OCI-LY7 (cell line): ENCODE measurements at regions not wholly inside any gene's neighbourhood (a gene's known extent, or its start where the extent isn't known, plus 50 kb on each side); places are given as distances from the start of the nearest gene placed in this dataset.

Experiments
- BruUV-seq: library from RNA; stranded (reverse); fragments of 400-500 nt; replicated peaks from 2 replicates; lab custom pipeline; 2021; lab: Mats Ljungman, UMichigan
- CTCF ChIA-PET: fragments of 300-600 bp; sonication (Branson Sonifier 250); formaldehyde crosslinking; loops from one replicate; lab custom pipeline; 2022; ENCODE audit warnings: antibody characterized with exemption; ENCODE audit not compliant: unreplicated experiment; lab: Charles Lee
- POLR2A ChIA-PET: fragments of 300-600 bp; sonication (Branson Sonifier 250); formaldehyde crosslinking; loops from one replicate; lab custom pipeline; 2022; ENCODE audit warnings: antibody characterized with exemption; lab: Charles Lee
- DNase-seq: peaks from one replicate; pipeline ENCODE4 v3.0.0-alpha.2; 2015; ENCODE audit warnings: low spot score
- H2AFZ ChIP-seq: fragments of 200-600 bp; sonication (generic), shearing (Covaris generic); 2 replicates; pipeline ENCODE4 v1.6.1; 2014; ENCODE audit warnings: mild to moderate bottlenecking, antibody characterized with exemption, low read length, moderate library complexity
- H3K27ac ChIP-seq: fragments of 200-600 bp; sonication (generic); 2 replicates; pipeline ENCODE4 v1.5.1; 2014; ENCODE audit warnings: mixed run types, low read depth, mild to moderate bottlenecking, moderate library complexity, low read length, inconsistent platforms; ENCODE audit not compliant: poor library complexity, severe bottlenecking
- H3K36me3 ChIP-seq: fragments of 200-600 bp; sonication (generic); 2 replicates; pipeline ENCODE4 v1.6.1; 2014; ENCODE audit warnings: mild to moderate bottlenecking, antibody characterized with exemption, low read length, moderate library complexity, mixed read lengths; ENCODE audit not compliant: insufficient read depth
- H3K4me1 ChIP-seq: fragments of 200-600 bp; sonication (generic); 2 replicates; pipeline ENCODE4 v1.5.1; 2014; ENCODE audit warnings: mild to moderate bottlenecking, low read length; ENCODE audit not compliant: insufficient read depth, poor library complexity, severe bottlenecking
- H3K4me2 ChIP-seq: fragments of 200-600 bp; sonication (generic); 2 replicates; pipeline ENCODE4 v1.6.1; 2014; ENCODE audit warnings: mild to moderate bottlenecking, low read length
- H3K4me3 ChIP-seq: fragments of 200-600 bp; sonication (generic); 2 replicates; pipeline ENCODE4 v1.5.1; 2014; ENCODE audit warnings: mild to moderate bottlenecking, low read depth, low read length; ENCODE audit not compliant: poor library complexity, severe bottlenecking
- H3K79me2 ChIP-seq: fragments of 200-600 bp; sonication (generic); 2 replicates; pipeline ENCODE4 v1.6.1; 2016; ENCODE audit warnings: low read depth, mild to moderate bottlenecking, low read length, moderate library complexity, mixed read lengths; ENCODE audit not compliant: insufficient read depth
- H3K9me2 ChIP-seq: fragments of 200-600 bp; sonication (generic); 2 replicates; pipeline ENCODE4 v1.6.1; 2016; ENCODE audit warnings: mild to moderate bottlenecking, low read length, mixed read lengths; ENCODE audit not compliant: insufficient read depth
- H3K9me3 ChIP-seq: fragments of 200-600 bp; sonication (generic); 2 replicates; pipeline ENCODE4 v1.6.1; 2014; ENCODE audit warnings: mild to moderate bottlenecking, mixed run types, low read length, mixed read lengths
- H4K20me1 ChIP-seq: fragments of 200-600 bp; sonication (generic); 2 replicates; pipeline ENCODE4 v1.6.1; 2014; ENCODE audit warnings: mild to moderate bottlenecking, antibody characterized with exemption, low read length, moderate library complexity, mixed read lengths; ENCODE audit not compliant: insufficient read depth
- EZH2phosphoT487 ChIP-seq: fragments of 200-600 bp; sonication (generic); IDR thresholded peaks from 2 replicates; pipeline ENCODE4 v1.6.1; 2018; ENCODE audit warnings: low read depth, borderline replicate concordance, mild to moderate bottlenecking, mixed run types, antibody characterized with exemption, low read length, moderate library complexity, mixed read lengths
- intact Hi-C: fragments of 100-400 bp; cut with micrococcal nuclease; formaldehyde crosslinking; loops from one replicate; pipeline ENCODE4 v1.10.0; 2022; ENCODE audit not compliant: unreplicated experiment
- TF ChIP-seq, protein P1 (sequence below): fragments of 200-600 bp; sonication (generic); conservative IDR thresholded peaks from 2 replicates; pipeline ENCODE4 v1.5.1; 2014; ENCODE audit warnings: mild to moderate bottlenecking, antibody characterized with exemption, low read length, moderate library complexity, mixed read lengths

DNA sequence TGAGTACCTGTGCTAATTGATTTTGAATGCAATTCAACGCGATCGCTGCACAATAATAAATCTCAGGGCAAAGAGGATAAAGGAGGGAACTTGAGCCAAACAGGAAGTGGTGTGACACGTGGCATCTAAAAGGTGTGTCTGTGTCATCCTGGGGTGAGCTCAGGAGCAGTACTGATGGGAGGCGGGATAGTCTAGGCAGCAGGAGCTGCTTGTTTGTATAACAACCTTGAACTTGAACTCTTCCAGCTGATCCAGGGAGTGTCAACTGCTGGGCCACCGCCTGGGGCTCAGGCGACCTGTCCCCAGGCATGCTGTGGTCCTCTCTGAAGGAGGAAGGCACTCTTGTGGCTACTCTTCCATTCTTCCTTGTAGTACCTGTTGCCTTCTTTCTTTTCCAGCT, 61.2 kb downstream of the BOD1L2 start:
- H3K4me2 ChIP-seq = no peak overlapping the region
- H3K4me1 ChIP-seq = no peaks in the 10 kb centered on the region
- H3K36me3 ChIP-seq = no peaks in the 10 kb centered on the region
- no peaks in the 10 kb centered on the region for H4K20me1 ChIP-seq
- no peak overlapping the region for H3K4me3 ChIP-seq
- intact Hi-C loops = no loop called here
- H3K27ac ChIP-seq = no peak overlapping the region
- POLR2A ChIA-PET = no interaction called here
- BruUV-seq = no TSS peak
- H2AFZ ChIP-seq = no peak overlapping the region
- TF ChIP-seq, protein P1, sequence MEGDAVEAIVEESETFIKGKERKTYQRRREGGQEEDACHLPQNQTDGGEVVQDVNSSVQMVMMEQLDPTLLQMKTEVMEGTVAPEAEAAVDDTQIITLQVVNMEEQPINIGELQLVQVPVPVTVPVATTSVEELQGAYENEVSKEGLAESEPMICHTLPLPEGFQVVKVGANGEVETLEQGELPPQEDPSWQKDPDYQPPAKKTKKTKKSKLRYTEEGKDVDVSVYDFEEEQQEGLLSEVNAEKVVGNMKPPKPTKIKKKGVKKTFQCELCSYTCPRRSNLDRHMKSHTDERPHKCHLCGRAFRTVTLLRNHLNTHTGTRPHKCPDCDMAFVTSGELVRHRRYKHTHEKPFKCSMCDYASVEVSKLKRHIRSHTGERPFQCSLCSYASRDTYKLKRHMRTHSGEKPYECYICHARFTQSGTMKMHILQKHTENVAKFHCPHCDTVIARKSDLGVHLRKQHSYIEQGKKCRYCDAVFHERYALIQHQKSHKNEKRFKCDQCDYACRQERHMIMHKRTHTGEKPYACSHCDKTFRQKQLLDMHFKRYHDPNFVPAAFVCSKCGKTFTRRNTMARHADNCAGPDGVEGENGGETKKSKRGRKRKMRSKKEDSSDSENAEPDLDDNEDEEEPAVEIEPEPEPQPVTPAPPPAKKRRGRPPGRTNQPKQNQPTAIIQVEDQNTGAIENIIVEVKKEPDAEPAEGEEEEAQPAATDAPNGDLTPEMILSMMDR = no peak
- TF ChIP-seq EZH2phosphoT487 = no peak
- no peak for DNase-seq
- no peaks in the 10 kb centered on the region for H3K9me3 ChIP-seq
- CTCF ChIA-PET = no interaction called here
- H3K9me2 ChIP-seq = no peaks in the 10 kb centered on the region
- H3K79me2 ChIP-seq = no peaks in the 10 kb centered on the region

DNA sequence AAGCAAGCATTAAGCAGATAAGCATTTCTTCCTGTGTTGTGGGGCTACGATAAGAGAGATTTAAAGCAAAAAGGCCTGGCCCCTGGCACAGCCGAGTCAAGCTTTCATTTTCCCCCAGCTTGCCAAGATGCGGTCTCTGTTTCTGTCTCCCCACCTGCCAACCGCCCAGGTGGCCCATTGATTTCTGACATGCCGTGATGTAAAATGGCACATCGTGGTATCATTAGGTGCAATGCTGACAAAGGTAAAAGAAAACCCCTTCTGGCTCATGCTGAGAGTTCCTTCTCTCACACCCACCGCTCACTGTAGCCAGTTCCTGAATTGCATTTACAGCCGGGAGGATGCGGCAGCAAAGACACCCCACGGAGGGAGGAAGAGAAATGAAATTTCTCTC, 62.8 kb downstream of the BOD1L2 start:
- Histone ChIP-seq H3K36me3 (no peaks in the 10 kb centered on the region), H2AFZ (no peak overlapping the region), H3K4me1 (no peaks in the 10 kb centered on the region), H3K9me2 (no peaks in the 10 kb centered on the region), H3K9me3 (no peaks in the 10 kb centered on the region), H3K4me3 (no peak overlapping the region), H3K4me2 (no peak overlapping the region), H4K20me1 (no peaks in the 10 kb centered on the region), H3K79me2 (no peaks in the 10 kb centered on the region), H3K27ac (no peak overlapping the region)
- no TSS peak for BruUV-seq
- intact Hi-C loops = no loop called here
- POLR2A ChIA-PET = no interaction called here
- no peak for DNase-seq
- TF ChIP-seq EZH2phosphoT487 = no peak
- TF ChIP-seq, protein P1 = no peak
- CTCF ChIA-PET = no interaction called here

DNA sequence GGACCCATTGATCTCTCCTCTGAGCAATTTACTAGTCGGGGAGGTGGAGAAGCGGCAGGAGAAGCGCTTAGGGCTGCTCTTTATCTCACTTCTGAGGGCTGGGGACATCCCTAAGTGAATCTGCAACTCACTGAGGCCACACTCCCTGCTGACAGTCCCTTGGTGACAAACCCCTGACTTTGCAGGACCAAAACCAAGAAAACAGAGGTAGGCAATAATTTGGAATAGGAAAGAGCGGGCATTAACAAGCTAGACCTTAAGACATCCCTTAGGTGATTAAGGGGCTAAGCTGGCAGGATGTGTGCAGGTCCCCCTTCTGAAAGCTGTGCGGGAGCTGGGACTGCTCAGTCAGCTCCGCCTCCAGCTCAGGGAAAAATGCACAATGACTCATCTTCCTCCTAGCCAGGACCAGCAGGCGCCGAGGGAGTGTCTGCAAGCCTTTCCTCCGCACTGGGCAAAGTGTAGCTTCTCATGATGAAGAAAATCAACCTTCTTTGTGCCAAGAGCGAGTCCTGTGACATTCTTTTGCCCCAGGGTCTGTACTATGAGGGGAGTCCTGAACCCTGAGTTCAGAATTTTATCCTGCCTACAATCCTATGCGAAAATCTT, 63.3 kb downstream of the BOD1L2 start:
- TF ChIP-seq, protein P1 = no peak
- no peak for TF ChIP-seq EZH2phosphoT487
- Histone ChIP-seq H3K9me2 (no peaks in the 10 kb centered on the region), H3K27ac (no peak overlapping the region), H3K79me2 (no peaks in the 10 kb centered on the region), H3K9me3 (no peaks in the 10 kb centered on the region), H3K4me2 (no peak overlapping the region), H3K4me3 (no peak overlapping the region), H3K36me3 (no peaks in the 10 kb centered on the region), H2AFZ (no peak overlapping the region), H4K20me1 (no peaks in the 10 kb centered on the region), H3K4me1 (no peaks in the 10 kb centered on the region)
- DNase-seq = no peak
- ChIA-PET POLR2A (no interaction called here), CTCF (no interaction called here)
- no TSS peak for BruUV-seq
- intact Hi-C loops = no loop called here
